H9 (cell line): ENCODE measurements at regions not wholly inside any gene's neighbourhood (a gene's known extent, or its start where the extent isn't known, plus 50 kb on each side); places are given as distances from the start of the nearest gene placed in this dataset.

Experiments
- DNase-seq: peaks from one replicate; pipeline ENCODE4 v3.0.0-alpha.2; 2017
- H2AFZ ChIP-seq: one replicate; pipeline ENCODE4 v1.6.1; 2013; ENCODE audit warnings: mild to moderate bottlenecking, low read length, control low read depth, moderate library complexity
- H2AK5ac ChIP-seq: 2 replicates; pipeline ENCODE4 v1.6.1; 2013; ENCODE audit warnings: low read length, control low read depth, mixed read lengths; ENCODE audit not compliant: insufficient read length
- H2BK120ac ChIP-seq: one replicate; pipeline ENCODE4 v1.6.1; 2013; ENCODE audit warnings: low read depth, mild to moderate bottlenecking, low read length, control low read depth, inconsistent platforms; ENCODE audit not compliant: poor library complexity, severe bottlenecking
- H2BK12ac ChIP-seq: 2 replicates; pipeline ENCODE4 v1.6.1; 2013; ENCODE audit warnings: low read length, control low read depth, mixed read lengths, low read depth; ENCODE audit not compliant: insufficient read length
- H2BK15ac ChIP-seq: 2 replicates; pipeline ENCODE4 v1.6.1; 2013; ENCODE audit warnings: low read depth, low read length, control low read depth
- H2BK20ac ChIP-seq: one replicate; pipeline ENCODE4 v1.6.1; 2013; ENCODE audit warnings: low read depth, mild to moderate bottlenecking, low read length, control low read depth, inconsistent platforms; ENCODE audit not compliant: poor library complexity, severe bottlenecking
- H2BK5ac ChIP-seq: 2 replicates; pipeline ENCODE4 v1.6.1; 2013; ENCODE audit warnings: low read length, control low read depth, mixed read lengths; ENCODE audit not compliant: insufficient read length
- H3K14ac ChIP-seq: 2 replicates; pipeline ENCODE4 v1.6.1; 2013; ENCODE audit warnings: low read length, control low read depth; ENCODE audit not compliant: insufficient read depth
- H3K18ac ChIP-seq: 2 replicates; pipeline ENCODE4 v1.6.1; 2013; ENCODE audit warnings: low read depth, mild to moderate bottlenecking, mixed read lengths, low read length, control low read depth; ENCODE audit not compliant: insufficient read length
- H3K23ac ChIP-seq: 2 replicates; pipeline ENCODE4 v1.6.1; 2013; ENCODE audit warnings: low read length, control low read depth, mixed read lengths, low read depth; ENCODE audit not compliant: insufficient read length
- H3K23me2 ChIP-seq: 2 replicates; pipeline ENCODE4 v1.6.1; 2013; ENCODE audit warnings: low read depth, mild to moderate bottlenecking, mixed read lengths, low read length, control low read depth; ENCODE audit not compliant: insufficient read length, poor library complexity, severe bottlenecking
- H3K27ac ChIP-seq: 2 replicates; pipeline ENCODE4 v1.5.1; 2013; ENCODE audit warnings: low read length, control low read depth, mixed read lengths, low read depth; ENCODE audit not compliant: insufficient read length
- H3K27me3 ChIP-seq: 2 replicates; pipeline ENCODE4 v1.6.1; 2013; ENCODE audit warnings: low read length, control low read depth, inconsistent platforms; ENCODE audit not compliant: insufficient read depth
- H3K4ac ChIP-seq: 2 replicates; pipeline ENCODE4 v1.6.1; 2013; ENCODE audit warnings: low read depth, mild to moderate bottlenecking, control low read depth, inconsistent platforms, low read length, moderate library complexity
- H3K4me1 ChIP-seq: 2 replicates; pipeline ENCODE4 v1.6.1; 2013; ENCODE audit warnings: low read length, control low read depth, inconsistent platforms; ENCODE audit not compliant: insufficient read depth
- H3K4me2 ChIP-seq: 2 replicates; pipeline ENCODE4 v1.6.1; 2013; ENCODE audit warnings: low read length, control low read depth, mixed read lengths; ENCODE audit not compliant: insufficient read length, insufficient read depth
- H3K56ac ChIP-seq: 2 replicates; pipeline ENCODE4 v1.6.1; 2013; ENCODE audit warnings: low read depth, mild to moderate bottlenecking, mixed read lengths, low read length, control low read depth; ENCODE audit not compliant: insufficient read length
- H3K79me1 ChIP-seq: 2 replicates; pipeline ENCODE4 v1.6.1; 2013; ENCODE audit warnings: low read depth, mild to moderate bottlenecking, moderate library complexity, low read length, control low read depth, inconsistent platforms; ENCODE audit not compliant: insufficient read depth, poor library complexity, severe bottlenecking
- H3K79me2 ChIP-seq: 2 replicates; pipeline ENCODE4 v1.6.1; 2013; ENCODE audit warnings: low read length, control low read depth, inconsistent platforms; ENCODE audit not compliant: insufficient read depth
- H3K9ac ChIP-seq: 2 replicates; pipeline ENCODE4 v1.6.1; 2013; ENCODE audit warnings: low read length, control low read depth, mixed read lengths; ENCODE audit not compliant: insufficient read length; ENCODE audit errors: extremely low read depth
- H3K9me3 ChIP-seq: one replicate; pipeline ENCODE4 v1.6.1; 2013; ENCODE audit warnings: low read depth, low read length, inconsistent platforms; ENCODE audit not compliant: control insufficient read depth
- H3T11ph ChIP-seq: one replicate; pipeline ENCODE4 v1.6.1; 2013; ENCODE audit warnings: mild to moderate bottlenecking, low read length, control low read depth, inconsistent platforms
- H4K20me1 ChIP-seq: one replicate; pipeline ENCODE4 v1.6.1; 2013; ENCODE audit not compliant: control insufficient read depth, insufficient read length, insufficient read depth
- H4K5ac ChIP-seq: 2 replicates; pipeline ENCODE4 v1.6.1; 2013; ENCODE audit warnings: low read depth, mild to moderate bottlenecking, mixed read lengths, low read length, control low read depth; ENCODE audit not compliant: insufficient read length
- H4K8ac ChIP-seq: replicated peaks from 2 replicates; pipeline ENCODE4 v1.6.1; 2013; ENCODE audit warnings: low read length, control low read depth, mixed read lengths, low read depth; ENCODE audit not compliant: insufficient read length
- H4K91ac ChIP-seq: 2 replicates; pipeline ENCODE4 v1.6.1; 2013; ENCODE audit warnings: low read depth, mild to moderate bottlenecking, moderate library complexity, mixed read lengths, low read length, control low read depth; ENCODE audit not compliant: insufficient read length
- H3K27ac Mint-ChIP-seq, 3 experiments: 2 replicates in 2 of 3; 3 replicates in 1 of 3; pipeline ENCODE4 v1.8.0; 2020 to 2021; ENCODE audit warnings: mixed read lengths in 3 of 3, mild to moderate bottlenecking in 1 of 3, moderate library complexity in 1 of 3
- H3K27me3 Mint-ChIP-seq: 2 replicates; pipeline ENCODE4 v1.8.0; 2021; ENCODE audit warnings: low read depth, mild to moderate bottlenecking, moderate library complexity, mixed read lengths
- H3K36me3 Mint-ChIP-seq, 3 experiments: 2 replicates in 2 of 3; 3 replicates in 1 of 3; pipeline ENCODE4 v1.8.0; 2020 to 2021; ENCODE audit warnings: low read depth in 3 of 3, mixed read lengths in 3 of 3; ENCODE audit not compliant: insufficient read depth in 1 of 3
- H3K4me1 Mint-ChIP-seq, 2 experiments: 2 replicates each; pipeline ENCODE4 v1.8.0; 2020; ENCODE audit warnings: mixed read lengths in 2 of 2
- H3K4me3 Mint-ChIP-seq, 2 experiments: 2 replicates in 1 of 2; 3 replicates in 1 of 2; pipeline ENCODE4 v1.8.0; 2020 to 2021; ENCODE audit warnings: mild to moderate bottlenecking in 2 of 2, mixed read lengths in 2 of 2, moderate library complexity in 1 of 2
- H3K9me3 Mint-ChIP-seq, 2 experiments: 2 replicates in 1 of 2; 3 replicates in 1 of 2; pipeline ENCODE4 v1.8.0; 2020; ENCODE audit warnings: mild to moderate bottlenecking in 2 of 2, mixed read lengths in 2 of 2, moderate library complexity in 1 of 2
- CTCF ChIP-seq: fragments of 200-600 bp; sonication (generic); conservative IDR thresholded peaks from 3 replicates; pipeline ENCODE4 v1.8.0; 2021; ENCODE audit warnings: antibody characterized with exemption, mild to moderate bottlenecking
- WGBS: extraction: QIAGEN DNeasy Blood & Tissue Kit; methylation state at CpG from one replicate; pipeline ENCODE4 v1.1.7; 2013; ENCODE audit warnings: missing lambda C conversion rate, low lambda C conversion rate, mixed read lengths; ENCODE audit not compliant: insufficient read length; ENCODE audit errors: extremely low coverage; 5-methylcytosine and 5-hydroxymethylcytosine counted together

- no peaks in the 10 kb centered on the region; a peak in 2 of 7 replicates for H3K36me3 Mint-ChIP-seq
- no peak overlapping the region for H2BK15ac ChIP-seq
- H3K27me3 ChIP-seq = no peaks in the 10 kb centered on the region
- peaks cover 0 to 3% of the 10 kb centered on the region in 2 experiments; a peak in 4 of 5 replicates for H3K9me3 Mint-ChIP-seq
- H3K4me1 Mint-ChIP-seq = peaks cover 2 to 3% of the 10 kb centered on the region in 2 experiments; a peak in 2 of 4 replicates
- no peaks in the 10 kb centered on the region for H3K79me1 ChIP-seq
- H4K5ac ChIP-seq = no peak overlapping the region
- H3K14ac ChIP-seq = no peak overlapping the region
- no peak overlapping the region for H3K56ac ChIP-seq
- no peak overlapping the region for H3K4ac ChIP-seq
- H3K18ac ChIP-seq = no peak overlapping the region
- H3K9ac ChIP-seq = no peak overlapping the region
- no peaks in the 10 kb centered on the region for H4K20me1 ChIP-seq
- no peaks in the 10 kb centered on the region for H3K79me2 ChIP-seq
- H3T11ph ChIP-seq = no peak overlapping the region
- no peak overlapping the region for H3K4me3 Mint-ChIP-seq
- H2BK20ac ChIP-seq = no peak overlapping the region
- no peak overlapping the region for H2BK5ac ChIP-seq
- no peaks in the 10 kb centered on the region; the same call in none of the 2 replicates for H3K27me3 Mint-ChIP-seq
- TF ChIP-seq CTCF = no peak
- H3K23ac ChIP-seq = no peak overlapping the region
- H3K23me2 ChIP-seq = no peaks in the 10 kb centered on the region
- no peak overlapping the region for H2BK12ac ChIP-seq
- H2AK5ac ChIP-seq = no peak overlapping the region
- no peak overlapping the region for H2AFZ ChIP-seq
- no peak overlapping the region for H4K8ac ChIP-seq
- no peak overlapping the region for H3K4me2 ChIP-seq
- no peaks in the 10 kb centered on the region for H3K9me3 ChIP-seq
- no peak overlapping the region for H2BK120ac ChIP-seq
- no peak overlapping the region for H4K91ac ChIP-seq
- WGBS = no CpG with 5 or more reads among the region's 1 CpG
- no peak overlapping the region for H3K27ac Mint-ChIP-seq
- H3K27ac ChIP-seq = no peak overlapping the region
- H3K4me1 ChIP-seq = no peaks in the 10 kb centered on the region
- DNase-seq = no peak
Observed at GRCh38 chr3:170644711-170645110, 58.8 kb upstream of the SLC7A14 start.
